Fibroblast of mammary gland (primary cell): ENCODE measurements at regions not wholly inside any gene's neighbourhood (a gene's known extent, or its start where the extent isn't known, plus 50 kb on each side); places are given as distances from the start of the nearest gene placed in this dataset.
A peak's percentile ranks its signal among the peaks of the same experiment; 100 is the strongest.

Source experiments
- DNase-seq: peaks from one replicate; pipeline ENCODE4 v3.0.0-alpha.2; 2010; ENCODE audit warnings: low read depth
- H3K4me3 ChIP-seq: 2 replicates; pipeline ENCODE4 v1.5.1; 2011; ENCODE audit warnings: low read depth, mild to moderate bottlenecking, low read length, moderate library complexity; ENCODE audit not compliant: control insufficient read depth
- TF ChIP-seq, protein P1 (sequence below): conservative IDR thresholded peaks from 2 replicates; pipeline ENCODE4 v1.5.1; 2011; ENCODE audit warnings: low read depth, low read length, inconsistent platforms; ENCODE audit not compliant: control insufficient read depth, insufficient read depth

DNA sequence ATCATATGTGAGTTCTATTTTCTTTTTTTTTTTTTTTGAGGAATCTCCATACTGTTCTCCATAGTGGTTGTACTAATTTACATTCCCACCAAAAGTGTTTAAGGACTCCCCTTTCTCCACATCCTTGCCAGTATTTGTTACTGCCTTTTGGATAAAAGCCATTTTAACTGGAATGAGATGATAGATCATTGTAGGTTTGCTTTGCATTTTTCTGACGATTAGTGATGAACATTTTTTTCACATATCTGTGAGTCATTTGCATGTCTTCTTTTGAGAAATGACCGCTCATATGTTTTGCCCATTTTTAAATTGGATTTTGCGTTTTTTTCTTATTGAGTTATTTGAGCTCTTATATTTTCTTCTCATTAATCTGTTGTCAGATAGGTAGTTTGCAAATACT is 394.8 kb downstream of the LRFN5 start:
- peak; percentile 17 for DNase-seq
- TF ChIP-seq, protein P1, sequence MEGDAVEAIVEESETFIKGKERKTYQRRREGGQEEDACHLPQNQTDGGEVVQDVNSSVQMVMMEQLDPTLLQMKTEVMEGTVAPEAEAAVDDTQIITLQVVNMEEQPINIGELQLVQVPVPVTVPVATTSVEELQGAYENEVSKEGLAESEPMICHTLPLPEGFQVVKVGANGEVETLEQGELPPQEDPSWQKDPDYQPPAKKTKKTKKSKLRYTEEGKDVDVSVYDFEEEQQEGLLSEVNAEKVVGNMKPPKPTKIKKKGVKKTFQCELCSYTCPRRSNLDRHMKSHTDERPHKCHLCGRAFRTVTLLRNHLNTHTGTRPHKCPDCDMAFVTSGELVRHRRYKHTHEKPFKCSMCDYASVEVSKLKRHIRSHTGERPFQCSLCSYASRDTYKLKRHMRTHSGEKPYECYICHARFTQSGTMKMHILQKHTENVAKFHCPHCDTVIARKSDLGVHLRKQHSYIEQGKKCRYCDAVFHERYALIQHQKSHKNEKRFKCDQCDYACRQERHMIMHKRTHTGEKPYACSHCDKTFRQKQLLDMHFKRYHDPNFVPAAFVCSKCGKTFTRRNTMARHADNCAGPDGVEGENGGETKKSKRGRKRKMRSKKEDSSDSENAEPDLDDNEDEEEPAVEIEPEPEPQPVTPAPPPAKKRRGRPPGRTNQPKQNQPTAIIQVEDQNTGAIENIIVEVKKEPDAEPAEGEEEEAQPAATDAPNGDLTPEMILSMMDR, result no peak

DNA sequence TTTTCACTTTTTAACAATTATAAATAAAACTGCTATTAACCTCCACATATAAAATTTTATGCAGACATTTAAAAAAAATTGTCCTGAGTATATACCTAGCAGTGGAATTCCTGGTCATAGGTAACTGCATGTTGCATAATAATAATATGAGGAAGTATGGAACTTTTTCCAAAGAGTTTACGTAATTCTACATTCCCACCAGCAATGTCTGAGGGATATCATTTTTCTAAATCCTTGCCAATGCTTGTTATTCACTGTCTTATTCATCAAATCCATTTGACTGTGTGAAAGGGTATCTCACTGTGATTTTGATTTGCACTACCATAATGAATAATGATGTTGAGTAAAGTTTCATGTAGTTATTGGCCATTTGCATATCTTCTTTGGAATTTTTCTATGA is 393.8 kb downstream of the LRFN5 start:
- TF ChIP-seq, protein P1, result no peak
- no peak overlapping the region for H3K4me3 ChIP-seq
- peak; percentile 10 for DNase-seq

More for the DNA sequence above, 394.8 kb downstream of the LRFN5 start:
- no peak overlapping the region for H3K4me3 ChIP-seq

DNA sequence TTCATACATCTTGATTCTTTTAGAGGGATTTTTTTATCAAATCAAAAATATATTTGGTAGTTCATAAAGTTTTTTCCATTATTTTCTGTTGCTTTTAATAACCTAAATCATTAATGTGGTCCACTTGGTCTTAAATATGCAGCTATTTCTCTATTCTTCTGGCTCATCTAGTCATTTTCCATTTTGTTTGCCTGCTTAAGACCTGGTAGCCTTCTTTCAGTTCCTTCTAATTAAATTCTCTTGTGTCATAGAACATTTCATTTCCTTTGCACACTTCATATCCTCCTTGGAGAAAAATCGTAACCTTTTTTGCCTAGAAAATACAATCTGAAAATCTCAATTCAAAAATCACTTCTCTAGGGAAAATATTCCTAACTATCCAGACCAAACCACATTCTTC is 387.0 kb downstream of the LRFN5 start:
- TF ChIP-seq, protein P1, result no peak
- H3K4me3 ChIP-seq, result no peak overlapping the region
- DNase-seq, result no peak

DNA sequence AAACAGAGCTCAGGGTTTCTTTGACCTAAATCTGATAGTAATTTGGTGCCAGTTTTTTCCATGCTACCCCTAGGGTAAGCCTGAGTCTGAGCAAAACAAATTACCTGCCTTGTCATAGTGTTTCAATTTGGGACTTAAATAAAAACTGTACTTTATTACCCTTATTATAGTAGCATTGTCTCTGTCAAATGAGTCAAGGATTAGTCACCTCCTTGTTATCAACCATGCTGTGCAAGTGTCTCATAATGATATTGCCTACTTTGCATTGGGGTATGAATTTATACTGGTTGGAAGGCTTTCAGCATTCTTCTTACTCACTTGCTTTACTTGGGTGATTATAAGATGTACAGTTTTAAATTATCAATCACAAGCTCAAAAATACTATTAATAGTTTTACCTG is 380.0 kb downstream of the LRFN5 start:
- TF ChIP-seq, protein P1, result no peak
- H3K4me3 ChIP-seq, result no peak overlapping the region
- peak; percentile 59 for DNase-seq

DNA sequence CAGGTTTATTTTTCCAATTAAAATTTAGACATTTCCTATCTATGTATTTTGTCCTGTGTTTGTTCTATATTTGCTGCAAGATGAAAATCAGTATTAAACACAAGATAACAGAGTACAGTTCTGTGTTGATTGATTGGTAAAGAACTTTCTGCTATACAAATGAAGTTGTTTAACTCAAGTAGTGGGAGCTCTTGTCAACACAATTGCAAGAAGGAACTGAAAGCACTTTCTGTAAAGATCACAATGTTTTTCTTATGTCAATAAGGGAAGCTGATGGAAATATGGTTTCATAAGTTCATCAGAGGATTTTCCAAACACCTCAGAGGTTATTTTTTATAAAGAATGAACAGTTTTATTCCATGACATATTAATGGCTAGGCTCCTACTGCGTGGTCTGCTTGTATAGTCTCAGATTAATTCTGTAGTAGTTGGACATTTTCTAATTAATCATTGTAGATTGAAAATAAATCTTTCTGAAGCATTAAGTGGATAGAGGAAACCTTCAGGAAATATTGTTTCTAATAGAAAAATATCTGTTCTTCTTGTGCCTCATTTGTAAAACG is 379.5 kb downstream of the LRFN5 start:
- TF ChIP-seq, protein P1, result no peak
- no peak for DNase-seq

DNA sequence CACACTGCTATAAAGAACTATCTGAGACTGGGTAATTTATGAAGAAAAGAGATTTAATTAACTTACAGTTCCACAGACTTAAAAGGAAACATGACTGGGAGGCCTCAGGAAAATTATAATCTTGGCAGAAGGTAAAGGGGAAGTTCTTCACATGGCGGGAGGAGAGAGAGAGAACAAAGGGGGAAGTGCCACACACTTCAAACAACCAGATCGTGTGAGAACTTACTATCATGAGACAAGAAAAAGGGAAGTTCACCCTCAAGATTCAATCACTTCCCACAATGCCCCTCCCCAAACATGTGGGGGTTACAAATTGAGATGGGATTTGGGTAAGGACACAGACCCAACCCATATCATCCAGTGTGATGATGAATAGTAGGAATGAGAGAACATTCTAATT is 366.5 kb downstream of the LRFN5 start:
- no peak for DNase-seq
- H3K4me3 ChIP-seq, result no peak overlapping the region
- TF ChIP-seq, protein P1, result no peak

More for the DNA sequence above, 379.5 kb downstream of the LRFN5 start:
- no peak overlapping the region for H3K4me3 ChIP-seq

DNA sequence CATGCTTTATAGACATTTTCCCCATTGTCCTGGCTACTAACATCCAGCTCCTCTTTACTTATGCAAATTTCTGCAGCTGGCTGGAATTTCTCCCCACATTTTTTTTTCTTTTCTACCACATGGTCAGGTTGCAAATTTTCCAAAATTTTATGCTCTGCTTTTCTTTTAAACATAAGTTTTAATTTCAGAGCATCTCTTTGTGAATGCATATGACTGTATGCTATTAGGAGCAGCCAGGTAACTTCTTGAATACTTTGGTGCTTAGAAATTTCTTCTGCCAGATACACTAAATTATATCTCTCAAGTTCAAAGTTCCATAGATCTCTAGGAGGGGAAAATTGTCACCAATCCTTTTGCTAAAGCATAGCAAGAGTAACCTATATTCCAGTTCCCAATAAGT is 365.9 kb downstream of the LRFN5 start:
- DNase-seq, result no peak
- H3K4me3 ChIP-seq, result no peak overlapping the region
- TF ChIP-seq, protein P1, result no peak
